HepG2 (cell line): ENCODE measurements at regions not wholly inside any gene's neighbourhood (a gene's known extent, or its start where the extent isn't known, plus 50 kb on each side); places are given as distances from the start of the nearest gene placed in this dataset.

ENCODE experiments used
- ATAC-seq: fragments of 200-7000 bp; cut with Tn5 transposase; 3 replicates; pipeline ENCODE4 v1.9.1; 2020; ENCODE audit warnings: mild to moderate bottlenecking, moderate library complexity
- BruUV-seq: library from RNA; stranded (reverse); fragments of 400-500 nt; replicated peaks from 2 replicates; lab custom pipeline; 2021; lab: Mats Ljungman, UMichigan
- CTCF ChIA-PET: fragments of 300-600 bp; formaldehyde crosslinking; extraction: SDS; loops from one replicate; lab custom pipeline; 2021; ENCODE audit warnings: low total read pairs, inconsistent platforms, low intra/inter-chr PET ratio; lab: Yijun Ruan, JAX
- POLR2A ChIA-PET: fragments of 350-600 bp; sonication (Branson Sonifier 250); formaldehyde crosslinking; loops from one replicate; lab custom pipeline; 2020; ENCODE audit warnings: antibody characterized with exemption, inconsistent platforms; lab: Yijun Ruan, JAX
- DNase-seq: peaks from one replicate; pipeline ENCODE4 v3.0.0-alpha.2; 2015; ENCODE audit warnings: low spot score
- FAIRE-seq: peaks from 3 replicates; lab custom pipeline; 2011; peaks lifted over from hg19 to GRCh38; lab: Jason Lieb, UNC
- H2AFZ ChIP-seq: one replicate; pipeline ENCODE4 v1.6.1; 2011; ENCODE audit warnings: low read length, inconsistent platforms
- H3K27ac ChIP-seq: fragments of 300-600 bp; 3 replicates; pipeline ENCODE4 v1.8.0; 2011; ENCODE audit warnings: mixed run types, mild to moderate bottlenecking, mixed read lengths, low read length, inconsistent platforms; ENCODE audit not compliant: insufficient read depth; ENCODE audit errors: extremely low read length
- H3K27me3 ChIP-seq, 2 experiments: fragments of 200-600 bp in 1 of 2; 2 replicates in 1 of 2; 3 replicates in 1 of 2; pipeline versions ENCODE4 v1.6.0 to v1.8.0; 2011; ENCODE audit warnings: low read length in 2 of 2, mild to moderate bottlenecking in 2 of 2, moderate library complexity in 2 of 2, inconsistent platforms in 1 of 2; ENCODE audit not compliant: insufficient read depth in 2 of 2, control insufficient read depth in 1 of 2
- H3K36me3 ChIP-seq, 2 experiments: fragments of 200-600 bp in 1 of 2; replicated peaks in 1 of 2; 2 replicates in 1 of 2; 3 replicates in 1 of 2; pipeline versions ENCODE4 v1.5.1 to v1.8.0; 2011; ENCODE audit warnings: low read length in 2 of 2, inconsistent platforms in 1 of 2; ENCODE audit not compliant: insufficient read depth in 2 of 2, control insufficient read depth in 1 of 2
- H3K4me1 ChIP-seq: 2 replicates; pipeline ENCODE4 v1.5.1; 2012; ENCODE audit warnings: low read length, inconsistent platforms; ENCODE audit not compliant: insufficient read depth
- H3K4me2 ChIP-seq: 2 replicates; pipeline ENCODE4 v1.6.0; 2011; ENCODE audit warnings: low read depth, low read length, inconsistent platforms
- H3K4me3 ChIP-seq, 3 experiments: fragments of 200-600 bp in 1 of 3; sonication (generic), shearing (Covaris generic) in 1 of 3; replicated peaks in 1 of 3; 2 replicates each; pipeline ENCODE4 v1.5.1; 2011 to 2016; ENCODE audit warnings: low read length in 3 of 3, inconsistent platforms in 2 of 3, low read depth in 2 of 3, mild to moderate bottlenecking in 2 of 3, control low read depth in 1 of 3, mixed read lengths in 1 of 3; ENCODE audit not compliant: insufficient read depth in 1 of 3
- H3K79me2 ChIP-seq: one replicate; pipeline ENCODE4 v1.6.1; 2011; ENCODE audit warnings: low read length, inconsistent platforms; ENCODE audit not compliant: insufficient read depth
- H3K9ac ChIP-seq: 2 replicates; pipeline ENCODE4 v1.6.0; 2011; ENCODE audit warnings: mild to moderate bottlenecking, low read depth, low read length, inconsistent platforms; ENCODE audit not compliant: insufficient read depth
- H3K9me3 ChIP-seq: 2 replicates; pipeline ENCODE4 v1.5.1; 2012; ENCODE audit warnings: mild to moderate bottlenecking, low read length
- H4K20me1 ChIP-seq: 2 replicates; pipeline ENCODE4 v1.6.0; 2011; ENCODE audit warnings: inconsistent platforms, mild to moderate bottlenecking, low read length, moderate library complexity; ENCODE audit not compliant: insufficient read depth
- EZH2 ChIP-seq: conservative IDR thresholded peaks from 2 replicates; pipeline ENCODE4 v1.6.1; 2012; ENCODE audit warnings: mild to moderate bottlenecking, low read depth, low read length, moderate library complexity
- GLI4 ChIP-seq: sonication (generic); formaldehyde crosslinking; IDR thresholded peaks from 2 replicates; pipeline ENCODE4 v1.5.1; 2020; ENCODE audit warnings: missing genetic modification reagents, mild to moderate bottlenecking, moderate library complexity, borderline replicate concordance
- HNRNPUL1 ChIP-seq: fragments of 200-400 bp; formaldehyde crosslinking; IDR thresholded peaks from 2 replicates; pipeline ENCODE4 v1.6.1; 2017; ENCODE audit warnings: low read depth, mild to moderate bottlenecking, low read length, moderate library complexity
- MAFG ChIP-seq: sonication (generic); formaldehyde crosslinking; IDR thresholded peaks from 2 replicates; pipeline ENCODE4 v1.5.1; 2020; ENCODE audit warnings: mild to moderate bottlenecking, missing genetic modification reagents
- REPIN1 ChIP-seq: sonication (generic); formaldehyde crosslinking; IDR thresholded peaks from 2 replicates; pipeline ENCODE4 v1.8.0; 2022; ENCODE audit warnings: missing genetic modification reagents, low read depth, mild to moderate bottlenecking, borderline replicate concordance
- WGBS: methylation state at CpG from one replicate; pipeline ENCODE4 v1.1.6; 2017; ENCODE audit warnings: low lambda C conversion rate; 5-methylcytosine and 5-hydroxymethylcytosine counted together
- in situ Hi-C: cut with HindIII; loops from 2 replicates; pipeline ENCODE4 v1.10.0; 2017; ENCODE audit warnings: low pct_unique_long_range_greater_than_20kb; ENCODE audit not compliant: extremely low pct_ligation_motif_present
- intact Hi-C: fragments of 100-400 bp; cut with micrococcal nuclease; formaldehyde crosslinking; loops from one replicate; pipeline ENCODE4 v1.10.0; 2022; ENCODE audit not compliant: unreplicated experiment
- TF ChIP-seq, protein P1 (sequence below): IDR thresholded peaks from 2 replicates; pipeline ENCODE4 v1.6.1; 2016
- TF ChIP-seq, protein P2 (sequence below): sonication (generic); formaldehyde crosslinking; IDR thresholded peaks from 2 replicates; pipeline ENCODE4 v1.5.1; 2020; ENCODE audit warnings: missing genetic modification reagents, mild to moderate bottlenecking, borderline replicate concordance

DNA sequence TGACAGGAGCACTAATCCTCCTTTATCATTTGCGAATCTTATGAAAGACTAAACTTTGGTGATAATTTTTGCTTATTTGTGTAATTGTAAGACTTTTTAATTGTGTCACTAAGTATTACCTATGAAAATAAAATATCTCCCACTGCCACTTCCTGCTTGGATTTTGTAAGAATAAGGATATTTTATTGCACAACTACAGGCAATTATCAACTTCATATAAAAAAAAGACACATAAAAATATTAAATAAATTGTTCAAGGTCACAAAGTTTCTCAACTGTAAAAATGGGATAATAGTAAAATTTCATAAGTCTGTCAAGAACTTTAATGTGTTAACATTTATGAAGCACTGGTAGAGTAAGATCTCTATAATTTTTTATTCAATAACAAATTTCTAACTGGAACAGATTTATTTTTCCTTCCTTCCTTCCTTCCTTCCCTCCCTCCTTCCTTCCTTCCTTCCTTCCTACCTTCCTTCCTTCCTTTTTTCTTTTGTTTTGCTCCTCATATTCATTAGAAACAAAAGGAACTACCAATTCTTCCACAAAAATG, 527.6 kb upstream of the FAM47C start (continued):
- TF ChIP-seq, protein P1, sequence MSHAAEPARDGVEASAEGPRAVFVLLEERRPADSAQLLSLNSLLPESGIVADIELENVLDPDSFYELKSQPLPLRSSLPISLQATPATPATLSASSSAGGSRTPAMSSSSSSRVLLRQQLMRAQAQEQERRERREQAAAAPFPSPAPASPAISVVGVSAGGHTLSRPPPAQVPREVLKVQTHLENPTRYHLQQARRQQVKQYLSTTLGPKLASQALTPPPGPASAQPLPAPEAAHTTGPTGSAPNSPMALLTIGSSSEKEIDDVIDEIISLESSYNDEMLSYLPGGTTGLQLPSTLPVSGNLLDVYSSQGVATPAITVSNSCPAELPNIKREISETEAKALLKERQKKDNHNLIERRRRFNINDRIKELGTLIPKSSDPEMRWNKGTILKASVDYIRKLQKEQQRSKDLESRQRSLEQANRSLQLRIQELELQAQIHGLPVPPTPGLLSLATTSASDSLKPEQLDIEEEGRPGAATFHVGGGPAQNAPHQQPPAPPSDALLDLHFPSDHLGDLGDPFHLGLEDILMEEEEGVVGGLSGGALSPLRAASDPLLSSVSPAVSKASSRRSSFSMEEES (CRISPR knock-in tag) = no peak

- Histone ChIP-seq H3K79me2 (no peaks in the 10 kb centered on the region), H2AFZ (no peak overlapping the region), H3K4me3 (no peak overlapping the region), H3K4me1 (no peaks in the 10 kb centered on the region), H3K9ac (no peak overlapping the region), H4K20me1 (no peaks in the 10 kb centered on the region), H3K9me3 (peaks cover 21% of the 10 kb centered on the region; the same call in 1 of the 2 replicates), H3K27me3 (no peaks in the 10 kb centered on the region), H3K4me2 (no peak overlapping the region), H3K36me3 (no peaks in the 10 kb centered on the region), H3K27ac (no peak overlapping the region)
- DNase-seq = no peak
- FAIRE-seq = no peak
- WGBS = 0% methylated on average over 8 of the region's 8 CpGs
- TF ChIP-seq GLI4 (no peak), EZH2 (no peak), HNRNPUL1 (no peak), MAFG (CRISPR knock-in tag) (no peak), REPIN1 (CRISPR knock-in tag) (no peak)
- TF ChIP-seq, protein P2, sequence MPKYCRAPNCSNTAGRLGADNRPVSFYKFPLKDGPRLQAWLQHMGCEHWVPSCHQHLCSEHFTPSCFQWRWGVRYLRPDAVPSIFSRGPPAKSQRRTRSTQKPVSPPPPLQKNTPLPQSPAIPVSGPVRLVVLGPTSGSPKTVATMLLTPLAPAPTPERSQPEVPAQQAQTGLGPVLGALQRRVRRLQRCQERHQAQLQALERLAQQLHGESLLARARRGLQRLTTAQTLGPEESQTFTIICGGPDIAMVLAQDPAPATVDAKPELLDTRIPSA = no peak
- no peak for ATAC-seq
- in situ Hi-C loops (no loop called here), intact Hi-C loops (no loop called here)
- ChIA-PET POLR2A (no interaction called here), CTCF (no interaction called here)
- no TSS peak for BruUV-seq
These were observed 506.9 kb upstream of the FAM47C start for GRCh38 chrX:36501169-36501702.
